Esophagus squamous epithelium (tissue), 5 donors: ENCODE measurements at regions not wholly inside any gene's neighbourhood (a gene's known extent, or its start where the extent isn't known, plus 50 kb on each side); places are given as distances from the start of the nearest gene placed in this dataset.

Source experiments
- DNase-seq: peaks from one replicate; lab custom pipeline; 2025; lab: John Stamatoyannopoulos, UW
- H3K27ac ChIP-seq, 4 donors: fragments of 200-600 bp; sonication (generic); one replicate each; pipeline ENCODE4 v1.5.1; 2016 to 2019; ENCODE audit warnings: mild to moderate bottlenecking in 1 of 4
- H3K27me3 ChIP-seq, 4 donors: fragments of 200-600 bp; sonication (generic); 1 replicate in 3 of 4; 2 replicates in 1 of 4; pipeline versions ENCODE4 v1.5.1 to v1.6.0; 2017 to 2021; ENCODE audit warnings: antibody characterized with exemption in 1 of 4
- H3K36me3 ChIP-seq, 3 donors: fragments of 200-600 bp; sonication (generic); one replicate each; pipeline ENCODE4 v1.5.1; 2016 to 2019
- H3K4me1 ChIP-seq, 3 donors: fragments of 200-600 bp; sonication (generic); one replicate each; pipeline ENCODE4 v1.5.1; 2017 to 2019
- H3K4me3 ChIP-seq, 4 donors: fragments of 200-600 bp; sonication (generic); 1 replicate in 3 of 4; 2 replicates in 1 of 4; pipeline ENCODE4 v1.5.1; 2016 to 2019; ENCODE audit warnings: mild to moderate bottlenecking in 2 of 4, moderate library complexity in 1 of 4
- H3K9me3 ChIP-seq, 3 donors: fragments of 200-600 bp; sonication (generic); one replicate each; pipeline ENCODE4 v1.5.1; 2016 to 2019
- CTCF ChIP-seq, 6 experiments: fragments of 450-650 bp in 4 of 6; fragments of 200-600 bp in 2 of 6; sonication (generic) in 2 of 6; IDR thresholded peaks; one replicate each; pipeline ENCODE4 v1.5.1; 2016 to 2019; ENCODE audit warnings: antibody characterized with exemption in 6 of 6, mild to moderate bottlenecking in 4 of 6, moderate library complexity in 4 of 6
- POLR2A ChIP-seq, 4 donors: fragments of 450-650 bp; IDR thresholded peaks; one replicate each; pipeline ENCODE4 v1.6.1; 2017; ENCODE audit warnings: antibody characterized with exemption in 4 of 4, mild to moderate bottlenecking in 4 of 4, moderate library complexity in 3 of 4
- WGBS, 2 donors: methylation state at CpG; one replicate each; pipeline ENCODE4 v1.1.5; 2018; 5-methylcytosine and 5-hydroxymethylcytosine counted together
- intact Hi-C: fragments of 100-400 bp; cut with DNase I; formaldehyde crosslinking; loops from one replicate; pipeline ENCODE4 v1.15.0; 2022
- donor health status: DM: yes; HTN: yes; CAD: no.

- WGBS, 2 donors, result 46 to 60% methylated on average over 2 of the region's 2 CpGs
- TF ChIP-seq POLR2A (IDR thresholded peaks at IDR 0.05) (no peak), CTCF (IDR thresholded peaks at IDR 0.05) (no peak)
- Histone ChIP-seq H3K27ac (no peak overlapping the region), H3K4me3 (no peak overlapping the region), H3K27me3 (no peaks in the 10 kb centered on the region), H3K9me3 (no peaks in the 10 kb centered on the region), H3K4me1 (no peaks in the 10 kb centered on the region), H3K36me3 (no peaks in the 10 kb centered on the region)
- intact Hi-C loops, result no loop called here
- no peak for DNase-seq
These were observed 114.4 kb downstream of the TBX5 start for GRCh38 chr12:114291389-114292060.

- 59 to 63% methylated on average over 3 of the region's 3 CpGs for WGBS, 2 donors
- DNase-seq, result no peak
These were observed 118.0 kb downstream of the TBX5 start for GRCh38 chr12:114287821-114288525.

GRCh38 chr12:114286145-114286544, 119.8 kb downstream of the TBX5 start:
- 38 to 62% methylated on average over 2 of the region's 2 CpGs for WGBS, 2 donors
- H3K4me3 ChIP-seq, result no peak overlapping the region
- H3K36me3 ChIP-seq, result no peaks in the 10 kb centered on the region
- H3K4me1 ChIP-seq, result no peaks in the 10 kb centered on the region
- H3K27ac ChIP-seq, result no peak overlapping the region
- no peak for DNase-seq
- TF ChIP-seq POLR2A (IDR thresholded peaks at IDR 0.05), result no peak
- TF ChIP-seq CTCF (IDR thresholded peaks at IDR 0.05), result no peak
- intact Hi-C loops, result no loop called here
- H3K9me3 ChIP-seq, result no peaks in the 10 kb centered on the region
- no peaks in the 10 kb centered on the region for H3K27me3 ChIP-seq

More at GRCh38 chr12:114287821-114288525, 118.0 kb downstream of the TBX5 start:
- Histone ChIP-seq H3K4me1 (no peaks in the 10 kb centered on the region), H3K27ac (no peak overlapping the region), H3K9me3 (no peaks in the 10 kb centered on the region), H3K4me3 (no peak overlapping the region), H3K36me3 (no peaks in the 10 kb centered on the region), H3K27me3 (no peaks in the 10 kb centered on the region)
- TF ChIP-seq POLR2A (IDR thresholded peaks at IDR 0.05) (no peak), CTCF (IDR thresholded peaks at IDR 0.05) (no peak)
- intact Hi-C loops, result no loop called here

GRCh38 chr12:114285554-114285953, 120.4 kb downstream of the TBX5 start:
- DNase-seq, result no peak
- Histone ChIP-seq H3K27me3 (no peaks in the 10 kb centered on the region), H3K36me3 (no peaks in the 10 kb centered on the region), H3K4me1 (no peaks in the 10 kb centered on the region), H3K9me3 (no peaks in the 10 kb centered on the region), H3K4me3 (no peak overlapping the region), H3K27ac (no peak overlapping the region)
- intact Hi-C loops, result no loop called here
- WGBS, 2 donors, result 0 to 67% methylated on average over 1 of the region's 1 CpG
- TF ChIP-seq CTCF (IDR thresholded peaks at IDR 0.05) (no peak), POLR2A (IDR thresholded peaks at IDR 0.05) (no peak)

- H3K9me3 ChIP-seq, result no peaks in the 10 kb centered on the region
- intact Hi-C loops, result no loop called here
- H3K27ac ChIP-seq, result no peak overlapping the region
These were observed 121.9 kb downstream of the TBX5 start for GRCh38 chr12:114284041-114284440.

More at GRCh38 chr12:114284041-114284440, 121.9 kb downstream of the TBX5 start:
- Histone ChIP-seq H3K4me1 (no peaks in the 10 kb centered on the region), H3K36me3 (no peaks in the 10 kb centered on the region), H3K27me3 (no peaks in the 10 kb centered on the region), H3K4me3 (no peak overlapping the region)
- TF ChIP-seq POLR2A (IDR thresholded peaks at IDR 0.05), result no peak
- TF ChIP-seq CTCF (IDR thresholded peaks at IDR 0.05), result no peak
- 40 to 50% methylated on average over 3 to 4 of the region's 4 CpGs for WGBS, 2 donors
- no peak for DNase-seq
